H9 (cell line): ENCODE measurements at regions not wholly inside any gene's neighbourhood (a gene's known extent, or its start where the extent isn't known, plus 50 kb on each side); places are given as distances from the start of the nearest gene placed in this dataset.

ENCODE experiments used
- DNase-seq: peaks from one replicate; pipeline ENCODE4 v3.0.0-alpha.2; 2017
- H2AFZ ChIP-seq: one replicate; pipeline ENCODE4 v1.6.1; 2013; ENCODE audit warnings: mild to moderate bottlenecking, low read length, control low read depth, moderate library complexity
- H2AK5ac ChIP-seq: 2 replicates; pipeline ENCODE4 v1.6.1; 2013; ENCODE audit warnings: low read length, control low read depth, mixed read lengths; ENCODE audit not compliant: insufficient read length
- H2BK120ac ChIP-seq: one replicate; pipeline ENCODE4 v1.6.1; 2013; ENCODE audit warnings: low read depth, mild to moderate bottlenecking, low read length, control low read depth, inconsistent platforms; ENCODE audit not compliant: poor library complexity, severe bottlenecking
- H2BK12ac ChIP-seq: 2 replicates; pipeline ENCODE4 v1.6.1; 2013; ENCODE audit warnings: low read length, control low read depth, mixed read lengths, low read depth; ENCODE audit not compliant: insufficient read length
- H2BK15ac ChIP-seq: 2 replicates; pipeline ENCODE4 v1.6.1; 2013; ENCODE audit warnings: low read depth, low read length, control low read depth
- H2BK20ac ChIP-seq: one replicate; pipeline ENCODE4 v1.6.1; 2013; ENCODE audit warnings: low read depth, mild to moderate bottlenecking, low read length, control low read depth, inconsistent platforms; ENCODE audit not compliant: poor library complexity, severe bottlenecking
- H2BK5ac ChIP-seq: 2 replicates; pipeline ENCODE4 v1.6.1; 2013; ENCODE audit warnings: low read length, control low read depth, mixed read lengths; ENCODE audit not compliant: insufficient read length
- H3K14ac ChIP-seq: 2 replicates; pipeline ENCODE4 v1.6.1; 2013; ENCODE audit warnings: low read length, control low read depth; ENCODE audit not compliant: insufficient read depth
- H3K18ac ChIP-seq: 2 replicates; pipeline ENCODE4 v1.6.1; 2013; ENCODE audit warnings: low read depth, mild to moderate bottlenecking, mixed read lengths, low read length, control low read depth; ENCODE audit not compliant: insufficient read length
- H3K23ac ChIP-seq: 2 replicates; pipeline ENCODE4 v1.6.1; 2013; ENCODE audit warnings: low read length, control low read depth, mixed read lengths, low read depth; ENCODE audit not compliant: insufficient read length
- H3K23me2 ChIP-seq: 2 replicates; pipeline ENCODE4 v1.6.1; 2013; ENCODE audit warnings: low read depth, mild to moderate bottlenecking, mixed read lengths, low read length, control low read depth; ENCODE audit not compliant: insufficient read length, poor library complexity, severe bottlenecking
- H3K27ac ChIP-seq: 2 replicates; pipeline ENCODE4 v1.5.1; 2013; ENCODE audit warnings: low read length, control low read depth, mixed read lengths, low read depth; ENCODE audit not compliant: insufficient read length
- H3K27me3 ChIP-seq: 2 replicates; pipeline ENCODE4 v1.6.1; 2013; ENCODE audit warnings: low read length, control low read depth, inconsistent platforms; ENCODE audit not compliant: insufficient read depth
- H3K4ac ChIP-seq: 2 replicates; pipeline ENCODE4 v1.6.1; 2013; ENCODE audit warnings: low read depth, mild to moderate bottlenecking, control low read depth, inconsistent platforms, low read length, moderate library complexity
- H3K4me1 ChIP-seq: 2 replicates; pipeline ENCODE4 v1.6.1; 2013; ENCODE audit warnings: low read length, control low read depth, inconsistent platforms; ENCODE audit not compliant: insufficient read depth
- H3K4me2 ChIP-seq: 2 replicates; pipeline ENCODE4 v1.6.1; 2013; ENCODE audit warnings: low read length, control low read depth, mixed read lengths; ENCODE audit not compliant: insufficient read length, insufficient read depth
- H3K56ac ChIP-seq: 2 replicates; pipeline ENCODE4 v1.6.1; 2013; ENCODE audit warnings: low read depth, mild to moderate bottlenecking, mixed read lengths, low read length, control low read depth; ENCODE audit not compliant: insufficient read length
- H3K79me1 ChIP-seq: 2 replicates; pipeline ENCODE4 v1.6.1; 2013; ENCODE audit warnings: low read depth, mild to moderate bottlenecking, moderate library complexity, low read length, control low read depth, inconsistent platforms; ENCODE audit not compliant: insufficient read depth, poor library complexity, severe bottlenecking
- H3K79me2 ChIP-seq: 2 replicates; pipeline ENCODE4 v1.6.1; 2013; ENCODE audit warnings: low read length, control low read depth, inconsistent platforms; ENCODE audit not compliant: insufficient read depth
- H3K9ac ChIP-seq: 2 replicates; pipeline ENCODE4 v1.6.1; 2013; ENCODE audit warnings: low read length, control low read depth, mixed read lengths; ENCODE audit not compliant: insufficient read length; ENCODE audit errors: extremely low read depth
- H3K9me3 ChIP-seq: one replicate; pipeline ENCODE4 v1.6.1; 2013; ENCODE audit warnings: low read depth, low read length, inconsistent platforms; ENCODE audit not compliant: control insufficient read depth
- H3T11ph ChIP-seq: one replicate; pipeline ENCODE4 v1.6.1; 2013; ENCODE audit warnings: mild to moderate bottlenecking, low read length, control low read depth, inconsistent platforms
- H4K20me1 ChIP-seq: one replicate; pipeline ENCODE4 v1.6.1; 2013; ENCODE audit not compliant: control insufficient read depth, insufficient read length, insufficient read depth
- H4K5ac ChIP-seq: 2 replicates; pipeline ENCODE4 v1.6.1; 2013; ENCODE audit warnings: low read depth, mild to moderate bottlenecking, mixed read lengths, low read length, control low read depth; ENCODE audit not compliant: insufficient read length
- H4K8ac ChIP-seq: replicated peaks from 2 replicates; pipeline ENCODE4 v1.6.1; 2013; ENCODE audit warnings: low read length, control low read depth, mixed read lengths, low read depth; ENCODE audit not compliant: insufficient read length
- H4K91ac ChIP-seq: 2 replicates; pipeline ENCODE4 v1.6.1; 2013; ENCODE audit warnings: low read depth, mild to moderate bottlenecking, moderate library complexity, mixed read lengths, low read length, control low read depth; ENCODE audit not compliant: insufficient read length
- H3K27ac Mint-ChIP-seq, 3 experiments: 2 replicates in 2 of 3; 3 replicates in 1 of 3; pipeline ENCODE4 v1.8.0; 2020 to 2021; ENCODE audit warnings: mixed read lengths in 3 of 3, mild to moderate bottlenecking in 1 of 3, moderate library complexity in 1 of 3
- H3K27me3 Mint-ChIP-seq: 2 replicates; pipeline ENCODE4 v1.8.0; 2021; ENCODE audit warnings: low read depth, mild to moderate bottlenecking, moderate library complexity, mixed read lengths
- H3K36me3 Mint-ChIP-seq, 3 experiments: 2 replicates in 2 of 3; 3 replicates in 1 of 3; pipeline ENCODE4 v1.8.0; 2020 to 2021; ENCODE audit warnings: low read depth in 3 of 3, mixed read lengths in 3 of 3; ENCODE audit not compliant: insufficient read depth in 1 of 3
- H3K4me1 Mint-ChIP-seq, 2 experiments: 2 replicates each; pipeline ENCODE4 v1.8.0; 2020; ENCODE audit warnings: mixed read lengths in 2 of 2
- H3K4me3 Mint-ChIP-seq, 2 experiments: 2 replicates in 1 of 2; 3 replicates in 1 of 2; pipeline ENCODE4 v1.8.0; 2020 to 2021; ENCODE audit warnings: mild to moderate bottlenecking in 2 of 2, mixed read lengths in 2 of 2, moderate library complexity in 1 of 2
- H3K9me3 Mint-ChIP-seq, 2 experiments: 2 replicates in 1 of 2; 3 replicates in 1 of 2; pipeline ENCODE4 v1.8.0; 2020; ENCODE audit warnings: mild to moderate bottlenecking in 2 of 2, mixed read lengths in 2 of 2, moderate library complexity in 1 of 2
- WGBS: extraction: QIAGEN DNeasy Blood & Tissue Kit; methylation state at CpG from one replicate; pipeline ENCODE4 v1.1.7; 2013; ENCODE audit warnings: missing lambda C conversion rate, low lambda C conversion rate, mixed read lengths; ENCODE audit not compliant: insufficient read length; ENCODE audit errors: extremely low coverage; 5-methylcytosine and 5-hydroxymethylcytosine counted together
- TF ChIP-seq, protein P1 (sequence below): fragments of 200-600 bp; sonication (generic); conservative IDR thresholded peaks from 3 replicates; pipeline ENCODE4 v1.8.0; 2021; ENCODE audit warnings: antibody characterized with exemption, mild to moderate bottlenecking

DNA sequence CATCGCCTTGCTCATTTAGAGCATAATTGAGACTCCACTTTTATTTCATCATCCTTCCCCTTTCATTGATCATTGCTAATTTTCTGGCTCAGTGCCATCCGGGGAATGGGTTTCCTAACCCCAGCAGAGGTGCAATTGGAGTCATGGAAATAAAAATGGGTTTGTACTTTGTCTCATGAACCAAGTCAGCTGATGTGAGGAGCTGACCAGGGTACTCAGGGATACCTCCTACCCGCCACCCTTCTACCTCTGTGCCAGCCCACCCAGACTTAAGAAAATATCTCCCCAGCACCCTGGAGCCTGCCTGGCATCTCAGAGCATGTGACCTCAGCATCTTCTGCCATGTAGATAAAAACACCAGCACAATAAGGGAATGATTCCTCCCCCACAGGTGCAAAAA lies 59.1 kb upstream of the MAFB start:
- Histone ChIP-seq H3K79me2 (no peaks in the 10 kb centered on the region), H2BK120ac (no peak overlapping the region), H4K5ac (no peak overlapping the region), H3K27me3 (no peaks in the 10 kb centered on the region), H3K9ac (no peak overlapping the region), H3K56ac (no peak overlapping the region), H2AFZ (no peak overlapping the region), H3K9me3 (no peaks in the 10 kb centered on the region), H2BK12ac (no peak overlapping the region), H3K4ac (no peak overlapping the region), H4K20me1 (no peaks in the 10 kb centered on the region), H3K4me2 (no peak overlapping the region), H4K8ac (no peak overlapping the region), H3K23ac (no peak overlapping the region), H2BK5ac (no peak overlapping the region), H3K23me2 (no peaks in the 10 kb centered on the region), H3K79me1 (no peaks in the 10 kb centered on the region), H3K4me1 (no peaks in the 10 kb centered on the region), H2BK15ac (no peak overlapping the region), H3K18ac (no peak overlapping the region), H3K27ac (no peak overlapping the region), H2BK20ac (no peak overlapping the region), H2AK5ac (no peak overlapping the region), H3K14ac (no peak overlapping the region), H3T11ph (no peak overlapping the region), H4K91ac (no peak overlapping the region)
- Mint-ChIP-seq H3K27ac (no peak overlapping the region), H3K4me3 (no peak overlapping the region), H3K27me3 (peaks cover 9% of the 10 kb centered on the region), H3K9me3 (no peaks in the 10 kb centered on the region), H3K4me1 (0 out of 4 replicates have a peak, but pooled peaks cover 0 to 2% of the 10 kb centered on the region in 2 experiments), H3K36me3 (no peaks in the 10 kb centered on the region)
- WGBS, result no CpG with 5 or more reads among the region's 3 CpGs
- TF ChIP-seq, protein P1, sequence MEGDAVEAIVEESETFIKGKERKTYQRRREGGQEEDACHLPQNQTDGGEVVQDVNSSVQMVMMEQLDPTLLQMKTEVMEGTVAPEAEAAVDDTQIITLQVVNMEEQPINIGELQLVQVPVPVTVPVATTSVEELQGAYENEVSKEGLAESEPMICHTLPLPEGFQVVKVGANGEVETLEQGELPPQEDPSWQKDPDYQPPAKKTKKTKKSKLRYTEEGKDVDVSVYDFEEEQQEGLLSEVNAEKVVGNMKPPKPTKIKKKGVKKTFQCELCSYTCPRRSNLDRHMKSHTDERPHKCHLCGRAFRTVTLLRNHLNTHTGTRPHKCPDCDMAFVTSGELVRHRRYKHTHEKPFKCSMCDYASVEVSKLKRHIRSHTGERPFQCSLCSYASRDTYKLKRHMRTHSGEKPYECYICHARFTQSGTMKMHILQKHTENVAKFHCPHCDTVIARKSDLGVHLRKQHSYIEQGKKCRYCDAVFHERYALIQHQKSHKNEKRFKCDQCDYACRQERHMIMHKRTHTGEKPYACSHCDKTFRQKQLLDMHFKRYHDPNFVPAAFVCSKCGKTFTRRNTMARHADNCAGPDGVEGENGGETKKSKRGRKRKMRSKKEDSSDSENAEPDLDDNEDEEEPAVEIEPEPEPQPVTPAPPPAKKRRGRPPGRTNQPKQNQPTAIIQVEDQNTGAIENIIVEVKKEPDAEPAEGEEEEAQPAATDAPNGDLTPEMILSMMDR, result no peak
- no peak for DNase-seq
